ENCODE measurements at regions not wholly inside any gene's neighbourhood (a gene's known extent, or its start where the extent isn't known, plus 50 kb on each side); places are given as distances from the start of the nearest gene placed in this dataset.

GRCh38 chr16:27129401-27129800 is 62.7 kb downstream of the C16orf82 start:
- no peak overlapping the region for H3K9ac ChIP-seq (ENCODE audit: low read length)
- no peak for TF ChIP-seq EZH2 (IDR thresholded peaks at IDR 0.05; ENCODE audit: borderline replicate concordance, insufficient read depth, low read depth, low read length, poor library complexity, severe bottlenecking)
- TF ChIP-seq CTCF (IDR thresholded peaks at IDR 0.05): no peak
- no peak overlapping the region for H3K27ac Mint-ChIP-seq

DNA sequence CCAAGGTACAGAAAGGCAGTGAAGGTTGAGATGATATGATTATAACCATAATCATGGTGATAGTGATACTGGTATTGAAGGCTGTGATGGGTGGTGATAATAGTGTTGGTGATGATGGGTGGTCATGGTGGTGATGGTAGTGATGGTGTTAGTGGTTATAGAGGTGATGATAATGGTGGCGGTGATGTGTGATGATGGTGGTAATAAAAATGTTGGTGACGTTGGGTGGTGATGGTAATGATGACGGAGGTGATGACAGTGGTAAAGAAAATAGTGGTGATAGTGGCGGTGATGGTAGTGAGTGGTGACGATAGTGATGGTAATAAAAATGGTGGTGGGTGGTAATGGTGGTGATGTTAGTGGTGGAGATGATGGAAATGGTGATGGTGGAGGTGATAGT is 65.1 kb upstream of the KDM8 start:
- whole genome bisulfite sequencing (ENCODE audit: insufficient coverage): 91% methylated on average over 5 of the region's 5 CpGs
- POLR2A ChIA-PET: no interaction called here

More at GRCh38 chr16:27129401-27129800, 62.7 kb downstream of the C16orf82 start:
- no peaks in the 10 kb centered on the region for H3K4me1 ChIP-seq (ENCODE audit: control insufficient read depth in 2 of 2, insufficient read depth in 2 of 2, low read length in 2 of 2)
- no peak overlapping the region for H2AFZ ChIP-seq (ENCODE audit: insufficient read depth, low read depth, low read length, poor library complexity, severe bottlenecking)
- H3K4me1 Mint-ChIP-seq: no peaks in the 10 kb centered on the region
- peaks cover 3 to 20% (median 6%) of the 10 kb centered on the region in 3 donors for H3K9me3 ChIP-seq (ENCODE audit: control extremely low read depth in 1 of 3, control insufficient read depth in 2 of 3, insufficient read depth in 1 of 3, low read length in 2 of 3)
- intact Hi-C loops (cut with micrococcal nuclease): no loop called here
- H3K9me3 Mint-ChIP-seq (ENCODE audit: insufficient read depth): peaks cover 11% of the 10 kb centered on the region
- H3K4me3 Mint-ChIP-seq: no peak overlapping the region
- H3K79me2 ChIP-seq (ENCODE audit: control insufficient read depth, insufficient read depth, low read length): no peaks in the 10 kb centered on the region
- ChIA-PET CTCF (interaction anchor here (0.8 kb wide), 1 partner anchor 11 kb away, joined by 3 read pairs; no protein-coding TSS in a partner anchor), POLR2A (no interaction called here)
- H3K27me3 ChIP-seq (replicated peaks in 1 of 4; ENCODE audit: control extremely low read depth in 1 of 4, control insufficient read depth in 3 of 4, insufficient read depth in 4 of 4, low read length in 3 of 4): peaks cover 0 to 5% (median 2%) of the 10 kb centered on the region in 4 experiments
- no peak for DNase-seq
- H3K27me3 Mint-ChIP-seq: peaks cover 22% of the 10 kb centered on the region
- H3K4me3 ChIP-seq (ENCODE audit: control extremely low read depth in 1 of 5, extremely low read depth in 1 of 5, insufficient read depth in 1 of 5, low read depth in 2 of 5, low read length in 4 of 5): no peak overlapping the region
- WGBS (ENCODE audit: insufficient coverage): 84% methylated on average over 2 of the region's 2 CpGs
- H4K20me1 ChIP-seq (ENCODE audit: control insufficient read depth, insufficient read depth, low read length, poor library complexity, severe bottlenecking): no peaks in the 10 kb centered on the region
- no peaks in the 10 kb centered on the region for H3K36me3 ChIP-seq (replicated peaks in 1 of 2; ENCODE audit: control extremely low read depth in 1 of 2, control insufficient read depth in 1 of 2, extremely low read depth in 1 of 2, insufficient read depth in 2 of 2, low read length in 1 of 2)
- no peak for ATAC-seq (ENCODE audit: low read depth)
- no peak overlapping the region for H3K27ac ChIP-seq (ENCODE audit: low read length in 2 of 2)
- no peak overlapping the region for H3K4me2 ChIP-seq (replicated peaks; ENCODE audit: low read depth, low read length, poor library complexity, severe bottlenecking)

More for the DNA sequence above, 65.1 kb upstream of the KDM8 start:
- Mint-ChIP-seq H3K27ac (peak overlapping the region; percentile 10), H3K27me3 (peaks cover 33% of the 10 kb centered on the region), H3K4me3 (no peak overlapping the region), H3K4me1 (no peaks in the 10 kb centered on the region), H3K9me3 (ENCODE audit: insufficient read depth) (peaks cover 4% of the 10 kb centered on the region)
- Histone ChIP-seq H3K27ac (ENCODE audit: low read length in 2 of 2) (no peak overlapping the region), H3K27me3 (replicated peaks in 1 of 4; ENCODE audit: control extremely low read depth in 1 of 4, control insufficient read depth in 3 of 4, insufficient read depth in 4 of 4, low read length in 3 of 4) (no peaks in the 10 kb centered on the region), H3K4me3 (ENCODE audit: control extremely low read depth in 1 of 5, extremely low read depth in 1 of 5, insufficient read depth in 1 of 5, low read depth in 2 of 5, low read length in 4 of 5) (no peak overlapping the region), H2AFZ (ENCODE audit: insufficient read depth, low read depth, low read length, poor library complexity, severe bottlenecking) (no peak overlapping the region), H3K9me3 (ENCODE audit: control extremely low read depth in 1 of 3, control insufficient read depth in 2 of 3, insufficient read depth in 1 of 3, low read length in 2 of 3) (peaks cover 0 to 4% (median 1%) of the 10 kb centered on the region in 3 donors), H3K79me2 (ENCODE audit: control insufficient read depth, insufficient read depth, low read length) (no peaks in the 10 kb centered on the region), H3K36me3 (replicated peaks in 1 of 2; ENCODE audit: control extremely low read depth in 1 of 2, control insufficient read depth in 1 of 2, extremely low read depth in 1 of 2, insufficient read depth in 2 of 2, low read length in 1 of 2) (no peaks in the 10 kb centered on the region), H4K20me1 (ENCODE audit: control insufficient read depth, insufficient read depth, low read length, poor library complexity, severe bottlenecking) (no peaks in the 10 kb centered on the region), H3K4me1 (ENCODE audit: control insufficient read depth in 2 of 2, insufficient read depth in 2 of 2, low read length in 2 of 2) (no peaks in the 10 kb centered on the region), H3K9ac (ENCODE audit: low read length) (no peak overlapping the region), H3K4me2 (replicated peaks; ENCODE audit: low read depth, low read length, poor library complexity, severe bottlenecking) (no peak overlapping the region)
- intact Hi-C loops (cut with micrococcal nuclease): no loop called here
- TF ChIP-seq CTCF (IDR thresholded peaks at IDR 0.05) (no peak), EZH2 (IDR thresholded peaks at IDR 0.05; ENCODE audit: borderline replicate concordance, insufficient read depth, low read depth, low read length, poor library complexity, severe bottlenecking) (no peak)
- DNase-seq (no peak), ATAC-seq (ENCODE audit: low read depth) (no peak)
- CTCF ChIA-PET: no interaction called here

Measured in B cell (primary cell).